ENCODE measurements at regions not wholly inside any gene's neighbourhood (a gene's known extent, or its start where the extent isn't known, plus 50 kb on each side); places are given as distances from the start of the nearest gene placed in this dataset.

- Mint-ChIP-seq H3K27me3 (ENCODE audit: low read depth in 3 of 3) (peaks cover 10 to 23% (median 17%) of the 10 kb centered on the region in 3 donors), H3K4me1 (peaks cover 0 to 5% of the 10 kb centered on the region in 2 donors), H3K4me3 (no peak overlapping the region), H3K36me3 (peaks cover 0 to 8% (median 0%) of the 10 kb centered on the region in 3 donors), H3K9me3 (peaks cover 6 to 26% (median 16%) of the 10 kb centered on the region in 6 donors), H3K27ac (no peak overlapping the region)
- DNase-seq, result no peak
These were observed 531.2 kb upstream of the SEMA6D start for GRCh38 chr15:47186075-47186474.

GRCh38 chr15:47188758-47189507 lies 528.4 kb upstream of the SEMA6D start:
- Mint-ChIP-seq H3K36me3 (no peaks in the 10 kb centered on the region), H3K4me3 (no peak overlapping the region), H3K27ac (no peak overlapping the region), H3K4me1 (peaks cover 0 to under 1% of the 10 kb centered on the region in 2 donors), H3K27me3 (ENCODE audit: low read depth in 3 of 3) (peaks cover 4 to 8% (median 4%) of the 10 kb centered on the region in 3 donors), H3K9me3 (peaks cover under 1 to 7% (median 5%) of the 10 kb centered on the region in 6 donors)
- DNase-seq, result no peak

GRCh38 chr15:47194718-47195117 lies 522.6 kb upstream of the SEMA6D start:
- Mint-ChIP-seq H3K9me3 (peaks cover 0 to 3% (median 0%) of the 10 kb centered on the region in 6 donors), H3K4me1 (no peaks in the 10 kb centered on the region), H3K27ac (no peak overlapping the region), H3K27me3 (ENCODE audit: low read depth in 3 of 3) (no peaks in the 10 kb centered on the region), H3K36me3 (no peaks in the 10 kb centered on the region), H3K4me3 (no peak overlapping the region)
- DNase-seq, result no peak

GRCh38 chr15:47196048-47196447 lies 521.3 kb upstream of the SEMA6D start:
- peak in 2 of 3 donors; percentile 12 to 24 for DNase-seq
- Mint-ChIP-seq H3K4me3 (no peak overlapping the region), H3K4me1 (no peaks in the 10 kb centered on the region), H3K27ac (no peak overlapping the region), H3K36me3 (no peaks in the 10 kb centered on the region), H3K27me3 (ENCODE audit: low read depth in 3 of 3) (no peaks in the 10 kb centered on the region), H3K9me3 (peaks cover 0 to 7% (median 0%) of the 10 kb centered on the region in 6 donors)

GRCh38 chr15:47203993-47204392 lies 513.3 kb upstream of the SEMA6D start:
- peaks cover 0 to 17% (median 1%) of the 10 kb centered on the region in 6 donors for H3K9me3 Mint-ChIP-seq
- DNase-seq, result no peak
- no peaks in the 10 kb centered on the region for H3K27me3 Mint-ChIP-seq (ENCODE audit: low read depth in 3 of 3)
- no peaks in the 10 kb centered on the region for H3K36me3 Mint-ChIP-seq
- H3K4me3 Mint-ChIP-seq, result no peak overlapping the region
- H3K4me1 Mint-ChIP-seq, result no peaks in the 10 kb centered on the region
- H3K27ac Mint-ChIP-seq, result no peak overlapping the region

GRCh38 chr15:47206358-47206978 lies 510.8 kb upstream of the SEMA6D start:
- Mint-ChIP-seq H3K27me3 (ENCODE audit: low read depth in 3 of 3) (no peaks in the 10 kb centered on the region), H3K9me3 (peaks cover 0 to 9% (median 1%) of the 10 kb centered on the region in 6 donors), H3K36me3 (no peaks in the 10 kb centered on the region), H3K4me3 (no peak overlapping the region), H3K27ac (no peak overlapping the region), H3K4me1 (no peaks in the 10 kb centered on the region)
- no peak for DNase-seq

GRCh38 chr15:47209591-47209990 lies 507.7 kb upstream of the SEMA6D start:
- H3K36me3 Mint-ChIP-seq, result no peaks in the 10 kb centered on the region
- DNase-seq, result no peak
- peaks cover 0 to 10% (median 3%) of the 10 kb centered on the region in 6 donors for H3K9me3 Mint-ChIP-seq
- no peaks in the 10 kb centered on the region for H3K4me1 Mint-ChIP-seq
- no peak overlapping the region for H3K4me3 Mint-ChIP-seq
- no peaks in the 10 kb centered on the region for H3K27me3 Mint-ChIP-seq (ENCODE audit: low read depth in 3 of 3)
- H3K27ac Mint-ChIP-seq, result no peak overlapping the region

- no peaks in the 10 kb centered on the region for H3K27me3 Mint-ChIP-seq (ENCODE audit: low read depth in 3 of 3)
- H3K4me3 Mint-ChIP-seq, result no peak overlapping the region
- no peak for DNase-seq
- peaks cover 0 to 10% (median 3%) of the 10 kb centered on the region in 6 donors for H3K9me3 Mint-ChIP-seq
- H3K4me1 Mint-ChIP-seq, result no peaks in the 10 kb centered on the region
- no peak overlapping the region for H3K27ac Mint-ChIP-seq
- no peaks in the 10 kb centered on the region for H3K36me3 Mint-ChIP-seq
These were observed 504.9 kb upstream of the SEMA6D start for GRCh38 chr15:47212222-47213010.

GRCh38 chr15:47213883-47214282 lies 503.4 kb upstream of the SEMA6D start:
- Mint-ChIP-seq H3K4me3 (no peak overlapping the region), H3K9me3 (peaks cover 0 to 11% (median 3%) of the 10 kb centered on the region in 6 donors), H3K36me3 (no peaks in the 10 kb centered on the region), H3K27me3 (ENCODE audit: low read depth in 3 of 3) (no peaks in the 10 kb centered on the region), H3K4me1 (no peaks in the 10 kb centered on the region), H3K27ac (no peak overlapping the region)
- DNase-seq, result no peak

- no peak overlapping the region for H3K27ac Mint-ChIP-seq
- H3K4me1 Mint-ChIP-seq, result no peaks in the 10 kb centered on the region
- peaks cover 0 to 14% (median 3%) of the 10 kb centered on the region in 6 donors for H3K9me3 Mint-ChIP-seq
- H3K36me3 Mint-ChIP-seq, result no peaks in the 10 kb centered on the region
- no peak for DNase-seq
- no peaks in the 10 kb centered on the region for H3K27me3 Mint-ChIP-seq (ENCODE audit: low read depth in 3 of 3)
- no peak overlapping the region for H3K4me3 Mint-ChIP-seq
These were observed 499.0 kb upstream of the SEMA6D start for GRCh38 chr15:47218295-47218694.

GRCh38 chr15:47244361-47244760 lies 472.9 kb upstream of the SEMA6D start:
- H3K9me3 Mint-ChIP-seq, result peaks cover 0 to 15% (median 8%) of the 10 kb centered on the region in 6 donors
- H3K27ac Mint-ChIP-seq, result no peak overlapping the region
- no peaks in the 10 kb centered on the region for H3K36me3 Mint-ChIP-seq
- H3K4me1 Mint-ChIP-seq, result no peaks in the 10 kb centered on the region
- no peak overlapping the region for H3K4me3 Mint-ChIP-seq
- no peaks in the 10 kb centered on the region for H3K27me3 Mint-ChIP-seq (ENCODE audit: low read depth in 3 of 3)
- DNase-seq, result no peak

GRCh38 chr15:47246317-47246716 lies 471.0 kb upstream of the SEMA6D start:
- Mint-ChIP-seq H3K27me3 (ENCODE audit: low read depth in 3 of 3) (no peaks in the 10 kb centered on the region), H3K4me1 (no peaks in the 10 kb centered on the region)

GRCh38 chr15:47258521-47258920 lies 458.8 kb upstream of the SEMA6D start:
- Mint-ChIP-seq H3K36me3 (no peaks in the 10 kb centered on the region), H3K4me1 (no peaks in the 10 kb centered on the region), H3K27me3 (ENCODE audit: low read depth in 3 of 3) (peaks cover 0 to 1% (median 0%) of the 10 kb centered on the region in 3 donors), H3K9me3 (peaks cover 8 to 35% (median 16%) of the 10 kb centered on the region in 6 donors), H3K27ac (no peak overlapping the region), H3K4me3 (no peak overlapping the region)
- no peak for DNase-seq

More at GRCh38 chr15:47246317-47246716, 471.0 kb upstream of the SEMA6D start:
- Mint-ChIP-seq H3K4me3 (no peak overlapping the region), H3K9me3 (peaks cover 0 to 12% (median 7%) of the 10 kb centered on the region in 6 donors), H3K36me3 (no peaks in the 10 kb centered on the region), H3K27ac (no peak overlapping the region)
- DNase-seq, result no peak

- Mint-ChIP-seq H3K4me1 (no peaks in the 10 kb centered on the region), H3K4me3 (no peak overlapping the region), H3K9me3 (peaks cover 1 to 27% (median 9%) of the 10 kb centered on the region in 6 donors), H3K27me3 (ENCODE audit: low read depth in 3 of 3) (peaks cover 0 to 3% (median 0%) of the 10 kb centered on the region in 3 donors), H3K36me3 (no peaks in the 10 kb centered on the region), H3K27ac (no peak overlapping the region)
- no peak for DNase-seq
These were observed 451.6 kb upstream of the SEMA6D start for GRCh38 chr15:47265686-47266085.
